Left lobe of liver (tissue), 2 donors: ENCODE measurements at regions not wholly inside any gene's neighbourhood (a gene's known extent, or its start where the extent isn't known, plus 50 kb on each side); places are given as distances from the start of the nearest gene placed in this dataset.
"Not testable (repeated sequence)": the region's sequence is repeated elsewhere in the genome, so short reads cannot be mapped to it uniquely, and the experiment has no call there.

Experiments
- ATAC-seq: fragments of 200-7000 bp; cut with Tn5 transposase; one replicate; pipeline ENCODE4 v1.9.1; 2020; ENCODE audit warnings: mild to moderate bottlenecking, moderate library complexity
- DNase-seq: peaks from one replicate; pipeline ENCODE4 v3.0.0-alpha.2; 2020; ENCODE audit warnings: low spot score
- donor health status: DM: no; HTN: no; CAD: no; lungs with moderate emphysema.
- donor health status: DM: no; HTN: yes; CAD: no.

- no peak for ATAC-seq
- no peak for DNase-seq
These were observed 154.7 kb upstream of the CDK1 start for GRCh38 chr10:60623627-60624026.

DNA sequence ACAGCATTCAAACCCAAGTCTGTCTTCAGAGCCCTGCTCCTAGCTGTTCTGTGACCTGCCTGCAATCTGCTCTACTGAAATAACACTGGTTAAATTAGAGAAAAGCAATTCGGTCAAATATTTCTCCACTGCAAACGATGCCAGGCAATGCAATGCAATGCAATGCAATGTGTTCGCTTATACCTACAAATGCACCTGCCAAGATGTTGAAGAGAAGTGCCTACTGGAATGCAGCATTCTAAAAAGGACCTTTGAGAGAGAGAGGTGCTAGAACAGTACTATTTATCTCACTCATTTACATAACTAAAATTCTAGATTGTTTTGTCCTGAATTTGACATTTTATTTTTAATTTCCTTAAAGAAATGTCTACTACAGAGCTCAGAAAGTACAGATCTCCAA, 157.3 kb upstream of the CDK1 start:
- ATAC-seq: no peak
- DNase-seq: no peak

- DNase-seq: no peak
- ATAC-seq: no peak
These were observed 159.4 kb upstream of the CDK1 start for GRCh38 chr10:60618861-60619260.

- ATAC-seq: no peak
These were observed 162.7 kb upstream of the CDK1 start for GRCh38 chr10:60615541-60615940.

DNA sequence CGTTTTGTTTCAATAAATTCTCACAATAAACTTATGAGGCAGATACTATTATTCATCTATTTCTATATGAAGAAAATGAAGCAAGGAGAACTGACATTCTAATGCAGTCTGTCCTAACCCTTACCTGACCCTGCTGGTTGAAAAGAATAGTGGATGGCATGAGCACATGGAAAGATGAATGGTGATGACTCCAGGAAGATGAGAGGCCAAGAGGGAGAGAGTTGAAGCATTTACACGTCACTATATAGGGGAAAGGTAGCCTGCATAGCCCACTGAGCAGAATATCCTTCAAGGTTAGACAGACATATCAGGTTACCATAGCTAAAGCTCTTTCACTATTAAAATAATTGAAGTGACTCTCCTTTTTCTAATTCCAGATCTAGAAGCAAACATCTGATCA, 163.9 kb upstream of the CDK1 start:
- DNase-seq (no peak), ATAC-seq (no peak)

More at GRCh38 chr10:60615541-60615940, 162.7 kb upstream of the CDK1 start:
- DNase-seq: no peak

DNA sequence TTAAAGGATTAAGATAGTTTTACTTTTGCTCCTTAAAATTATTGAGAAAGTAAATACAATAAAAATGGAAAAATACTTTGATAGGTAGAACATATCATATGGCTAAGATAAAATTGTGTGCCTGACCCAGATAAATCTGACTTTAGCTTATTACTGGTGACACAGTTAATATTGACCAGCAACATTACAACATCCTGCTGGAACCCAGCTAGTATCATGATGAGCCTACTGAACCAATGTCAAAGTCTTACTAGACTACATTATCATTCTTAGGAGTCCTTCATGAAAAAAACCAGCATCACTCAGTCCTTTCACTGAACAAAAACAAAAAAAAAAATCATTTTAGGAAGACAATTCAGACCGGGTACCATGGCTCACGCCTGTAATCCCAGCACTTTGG, 164.8 kb upstream of the CDK1 start:
- ATAC-seq: peak; percentile 99

GRCh38 chr10:60611291-60611747, 167.0 kb upstream of the CDK1 start:
- DNase-seq (no peak), ATAC-seq (no peak)

More for the DNA sequence above, 164.8 kb upstream of the CDK1 start:
- DNase-seq: no peak

GRCh38 chr10:60607372-60607771, 170.9 kb upstream of the CDK1 start:
- ATAC-seq (no peak), DNase-seq (no peak)

DNA sequence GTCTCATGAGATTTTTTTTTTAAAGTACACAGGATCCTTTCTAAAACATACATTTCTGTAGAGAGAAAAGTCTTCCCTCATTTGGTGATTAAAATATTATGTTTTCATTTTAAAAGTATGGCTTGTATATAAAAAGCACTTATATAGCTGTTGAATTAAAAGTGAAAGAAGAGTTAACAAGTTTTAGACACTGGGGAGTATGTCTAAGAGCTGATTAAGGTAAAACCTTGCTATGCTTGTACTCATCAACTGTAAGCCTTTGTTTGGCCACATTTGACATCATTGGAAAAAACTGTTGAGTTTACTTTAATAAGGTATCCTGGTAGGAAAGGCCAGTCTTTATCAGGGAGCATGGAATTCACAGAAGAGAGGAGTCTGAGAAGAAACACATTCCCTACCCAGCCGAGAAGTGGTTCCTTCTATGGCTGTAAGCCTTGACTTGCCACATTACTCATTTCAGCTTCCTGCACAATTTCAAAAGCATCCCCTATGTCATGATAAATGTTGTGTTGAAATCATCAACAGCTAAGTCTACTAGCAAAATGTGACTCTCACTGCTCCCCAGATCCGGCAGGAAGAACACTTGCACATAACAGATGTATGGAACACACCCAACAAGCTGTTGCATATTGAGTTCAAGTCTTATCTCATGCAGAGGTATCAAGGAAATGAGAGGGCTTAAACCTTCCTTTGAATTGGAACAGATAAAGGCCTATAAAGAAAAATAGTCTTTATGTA, 171.8 kb upstream of the CDK1 start:
- ATAC-seq (no peak), DNase-seq (no peak)

DNA sequence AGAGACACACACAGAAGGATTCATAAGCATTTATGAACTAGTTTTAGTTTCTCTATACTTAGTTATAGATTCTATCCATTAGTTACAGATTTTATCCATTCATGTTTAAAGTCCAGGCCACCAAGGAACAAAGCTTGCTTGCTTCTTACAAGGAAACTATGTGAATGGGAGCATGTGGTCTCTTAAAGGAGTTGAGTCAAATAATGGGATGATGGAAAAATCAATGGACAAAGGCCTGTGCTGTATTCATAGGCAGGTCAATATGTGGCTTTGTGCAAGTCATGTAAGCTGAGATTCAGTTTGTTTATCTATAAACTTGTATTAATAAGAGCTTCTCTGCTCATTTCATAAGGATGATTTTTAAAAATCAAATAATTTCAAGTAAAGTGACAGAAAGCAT, 172.8 kb upstream of the CDK1 start:
- DNase-seq (no peak), ATAC-seq (no peak)

GRCh38 chr10:60604342-60604741, 173.9 kb upstream of the CDK1 start:
- ATAC-seq: no peak
- no peak for DNase-seq

DNA sequence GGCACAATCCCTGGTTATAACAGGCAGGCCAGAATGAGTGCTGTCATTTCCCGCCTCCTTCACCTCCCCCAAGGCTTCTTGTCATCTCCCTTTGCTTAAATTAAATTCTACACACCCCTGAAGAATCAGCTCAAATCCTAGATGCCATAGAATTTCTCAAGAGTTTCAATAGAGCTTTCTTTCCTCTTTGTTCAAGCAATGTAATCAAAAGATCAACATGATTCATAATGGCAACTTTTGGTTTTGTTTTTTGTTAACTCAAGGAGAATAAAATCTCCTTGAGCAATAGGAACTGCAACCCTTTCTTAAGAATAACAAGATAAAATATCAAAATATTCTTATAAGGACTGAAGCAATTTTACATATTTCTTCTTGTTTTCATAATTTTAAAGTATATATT, 180.8 kb upstream of the CDK1 start:
- DNase-seq (no peak), ATAC-seq (no peak)

GRCh38 chr10:60595852-60596251, 182.4 kb upstream of the CDK1 start:
- ATAC-seq (no peak), DNase-seq (no peak)

- ATAC-seq (no peak), DNase-seq (no peak)
These were observed 183.7 kb upstream of the CDK1 start for GRCh38 chr10:60594476-60595051.

DNA sequence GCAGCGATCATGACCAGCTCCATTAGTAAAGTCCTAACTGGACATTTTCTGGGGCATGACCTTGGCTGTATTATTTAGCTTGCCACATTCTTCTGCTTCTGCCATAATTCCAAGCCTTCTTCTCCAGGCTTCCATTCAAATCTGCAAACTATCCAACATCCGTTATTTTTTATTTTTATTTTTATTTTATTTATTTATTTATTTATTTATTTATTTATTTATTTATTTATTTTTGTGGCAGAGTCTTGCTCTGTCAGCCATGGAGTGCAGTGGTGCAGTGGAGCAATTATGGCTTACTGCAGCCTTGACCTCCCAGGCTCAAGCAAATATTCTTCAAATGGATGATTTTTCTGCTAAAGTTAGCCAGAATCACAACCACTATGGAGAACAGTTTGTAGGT, 187.2 kb upstream of the CDK1 start:
- DNase-seq: no peak
- ATAC-seq: no peak

- no peak for DNase-seq
- no peak for ATAC-seq
These were observed 188.9 kb upstream of the CDK1 start for GRCh38 chr10:60589376-60589775.

- not testable (repeated sequence) for ATAC-seq, DNase-seq
These were observed 192.1 kb upstream of the ANK3 start for GRCh38 chr10:60581782-60582181.

GRCh38 chr10:60578217-60578616, 188.5 kb upstream of the ANK3 start:
- ATAC-seq: no peak
- DNase-seq: no peak

DNA sequence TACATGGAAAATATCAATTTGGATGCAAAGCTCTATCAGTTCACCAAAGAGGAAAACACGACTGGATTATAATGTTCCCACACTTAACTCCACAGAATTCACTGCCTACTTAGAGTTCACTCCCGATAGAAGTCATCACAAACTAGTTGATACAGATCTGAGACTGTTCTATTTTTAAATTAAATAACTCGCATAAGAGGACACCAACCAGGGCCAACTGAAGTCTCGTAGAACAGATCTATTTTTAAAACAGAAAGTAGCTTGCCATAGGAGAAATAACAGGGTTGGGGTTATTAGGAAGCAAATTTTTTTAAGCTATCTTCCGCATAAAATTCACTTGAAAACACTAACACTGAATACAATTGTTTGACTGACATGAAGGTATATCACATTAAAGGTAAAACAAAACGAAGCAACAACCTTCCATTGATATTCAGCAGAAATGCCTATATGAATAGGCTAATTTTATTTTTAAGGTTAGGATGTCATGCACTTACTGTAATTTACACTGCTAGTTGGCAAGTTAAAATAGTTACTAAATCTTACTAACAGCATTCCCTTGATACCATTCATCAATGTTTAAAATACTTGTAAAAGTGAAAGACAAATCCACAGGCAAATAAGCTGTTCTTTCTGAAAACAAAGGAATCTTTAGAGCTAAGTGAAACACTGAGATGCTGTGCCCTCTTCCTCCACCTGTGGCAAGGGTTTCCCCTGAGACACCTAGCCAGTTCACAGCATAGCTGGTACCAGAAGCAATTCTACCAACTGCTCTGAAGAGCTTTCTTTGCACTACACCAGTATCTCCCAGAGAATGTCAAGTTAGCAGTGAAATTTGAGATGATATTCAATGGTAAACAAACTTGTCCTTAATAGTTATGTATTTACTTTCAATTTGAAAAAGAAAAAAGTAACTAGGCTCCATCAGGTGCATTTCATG, 186.7 kb upstream of the ANK3 start:
- no peak for DNase-seq
- ATAC-seq: no peak

- ATAC-seq (no peak), DNase-seq (no peak)
These were observed 185.4 kb upstream of the ANK3 start for GRCh38 chr10:60575105-60575504.

- DNase-seq (no peak), ATAC-seq (no peak)
These were observed 184.7 kb upstream of the ANK3 start for GRCh38 chr10:60574388-60574787.

DNA sequence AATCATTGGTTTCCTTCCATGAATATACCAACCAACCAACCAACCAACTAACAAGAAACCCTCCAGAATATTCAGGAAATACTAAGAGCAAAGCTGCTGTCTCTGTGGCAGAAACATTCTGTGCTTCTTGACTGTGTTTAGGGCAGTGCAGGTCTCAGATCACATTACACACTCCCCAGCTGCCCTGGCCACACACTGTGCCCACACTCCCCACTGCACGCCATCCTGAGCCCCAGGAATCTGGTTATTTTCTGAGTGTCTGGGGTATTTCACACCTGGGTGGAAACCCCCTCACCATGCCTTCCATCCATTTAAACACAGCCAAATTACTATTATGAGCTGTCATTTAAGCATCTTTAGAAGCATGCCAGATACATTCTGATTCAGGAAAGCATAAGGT, 183.7 kb upstream of the ANK3 start:
- no peak for ATAC-seq
- no peak for DNase-seq
